GM21515 (cell line): ENCODE measurements at regions not wholly inside any gene's neighbourhood (a gene's known extent, or its start where the extent isn't known, plus 50 kb on each side); places are given as distances from the start of the nearest gene placed in this dataset.

Source experiments
- ATAC-seq: cut with Tn5 transposase; IDR thresholded peaks from one replicate; pipeline ENCODE4 v1.9.1; 2021; ENCODE audit not compliant: unreplicated experiment

- ATAC-seq: no peak
Measured at GRCh38 chr2:76270096-76270710, 559.5 kb upstream of the GCFC2 start.

GRCh38 chr2:76268902-76269620 is 558.3 kb upstream of the GCFC2 start:
- ATAC-seq: no peak

- no peak for ATAC-seq
Measured at GRCh38 chr2:76268484-76268883, 557.8 kb upstream of the GCFC2 start.

- ATAC-seq: no peak
Measured at GRCh38 chr2:76257802-76258201, 547.1 kb upstream of the GCFC2 start.

- no peak for ATAC-seq
Measured at GRCh38 chr2:76256458-76257088, 545.9 kb upstream of the GCFC2 start.

- no peak for ATAC-seq
Measured at GRCh38 chr2:76252704-76253103, 542.0 kb upstream of the GCFC2 start.

GRCh38 chr2:76251342-76251741 is 540.6 kb upstream of the GCFC2 start:
- no peak for ATAC-seq

GRCh38 chr2:76247006-76247405 is 536.3 kb upstream of the GCFC2 start:
- ATAC-seq: no peak

GRCh38 chr2:76211991-76212985 is 501.6 kb upstream of the GCFC2 start:
- no peak for ATAC-seq

GRCh38 chr2:76210551-76210950 is 499.8 kb upstream of the GCFC2 start:
- ATAC-seq: no peak

- no peak for ATAC-seq
Measured at GRCh38 chr2:76204048-76204447, 493.3 kb upstream of the GCFC2 start.

GRCh38 chr2:76202866-76203265 is 492.2 kb upstream of the GCFC2 start:
- no peak for ATAC-seq

GRCh38 chr2:76197842-76198448 is 487.2 kb upstream of the GCFC2 start:
- ATAC-seq: peak; percentile 70

GRCh38 chr2:76197428-76197827 is 486.7 kb upstream of the GCFC2 start:
- no peak for ATAC-seq

GRCh38 chr2:76194031-76194775 is 483.5 kb upstream of the GCFC2 start:
- ATAC-seq: no peak

GRCh38 chr2:76193089-76193488 is 482.4 kb upstream of the GCFC2 start:
- ATAC-seq: no peak

GRCh38 chr2:76188334-76189008 is 477.8 kb upstream of the GCFC2 start:
- no peak for ATAC-seq

GRCh38 chr2:76187415-76187814 is 476.7 kb upstream of the GCFC2 start:
- ATAC-seq: no peak

GRCh38 chr2:76180676-76181075 is 470.0 kb upstream of the GCFC2 start:
- ATAC-seq: no peak
